GM12878 (cell line): ENCODE measurements at regions not wholly inside any gene's neighbourhood (a gene's known extent, or its start where the extent isn't known, plus 50 kb on each side); places are given as distances from the start of the nearest gene placed in this dataset.

ENCODE experiments used
- CEBPB ChIP-seq, 2 experiments: fragments of 150-350 bp in 1 of 2; IDR thresholded peaks; 2 replicates each; pipeline ENCODE4 v1.6.1; 2012 to 2014; ENCODE audit warnings: low read depth in 2 of 2, low read length in 2 of 2, borderline replicate concordance in 1 of 2, inconsistent platforms in 1 of 2
- CHD1 ChIP-seq: IDR thresholded peaks from 2 replicates; pipeline ENCODE4 v1.6.1; 2012; ENCODE audit warnings: low read depth, low read length, improper control_type of control experiment
- CREM ChIP-seq: IDR thresholded peaks from 2 replicates; pipeline ENCODE4 v1.6.1; 2014; ENCODE audit warnings: antibody characterized with exemption, low read depth
- IKZF2 ChIP-seq, 2 experiments: fragments of 450-650 bp; IDR thresholded peaks; 2 replicates each; pipeline ENCODE4 v1.6.1; 2017; ENCODE audit warnings: mild to moderate bottlenecking in 2 of 2, moderate library complexity in 2 of 2
- IRF4 ChIP-seq: IDR thresholded peaks from 2 replicates; pipeline ENCODE4 v1.6.1; 2011; ENCODE audit warnings: low read depth, low read length
- MTA3 ChIP-seq: IDR thresholded peaks from 2 replicates; pipeline ENCODE4 v1.6.1; 2012; ENCODE audit warnings: low read length, inconsistent platforms, borderline replicate concordance
- NFIC ChIP-seq: IDR thresholded peaks from 2 replicates; pipeline ENCODE4 v1.6.1; 2012; ENCODE audit warnings: low read depth, mild to moderate bottlenecking, inconsistent platforms, low read length, moderate library complexity
- NFYB ChIP-seq: IDR thresholded peaks from 2 replicates; pipeline ENCODE4 v1.6.1; 2011; ENCODE audit warnings: low read depth, mild to moderate bottlenecking, low read length, improper control_type of control experiment, moderate library complexity; ENCODE audit not compliant: insufficient read depth
- PAX5 ChIP-seq: IDR thresholded peaks from 2 replicates; pipeline ENCODE4 v1.6.1; 2011; ENCODE audit warnings: low read depth, low read length, borderline replicate concordance
- PAX8 ChIP-seq: fragments of 450-650 bp; IDR thresholded peaks from 2 replicates; pipeline ENCODE4 v1.6.1; 2017; ENCODE audit warnings: mild to moderate bottlenecking, moderate library complexity
- RBBP5 ChIP-seq: fragments of 200-600 bp; sonication (generic); conservative IDR thresholded peaks from 2 replicates; pipeline ENCODE4 v1.6.1; 2016
- SRF ChIP-seq, 2 experiments: IDR thresholded peaks; 2 replicates each; pipeline ENCODE4 v1.6.1; 2011; ENCODE audit warnings: low read depth in 2 of 2, low read length in 2 of 2, mild to moderate bottlenecking in 1 of 2, moderate library complexity in 1 of 2
- ZBED1 ChIP-seq: IDR thresholded peaks from 2 replicates; pipeline ENCODE4 v1.6.1; 2016; ENCODE audit warnings: borderline replicate concordance
- ZNF24 ChIP-seq: fragments of 450-650 bp; IDR thresholded peaks from 2 replicates; pipeline ENCODE4 v1.6.1; 2017; ENCODE audit warnings: antibody characterized with exemption, mild to moderate bottlenecking
- ZNF622 ChIP-seq: fragments of 450-650 bp; IDR thresholded peaks from 2 replicates; pipeline ENCODE4 v1.6.1; 2017; ENCODE audit warnings: mild to moderate bottlenecking, inconsistent platforms
- TF ChIP-seq, protein P1 (sequence below): IDR thresholded peaks from 2 replicates; pipeline ENCODE4 v1.6.1; 2012; ENCODE audit warnings: improper control_type of control experiment, low read depth, low read length; ENCODE audit not compliant: insufficient replicate concordance
- TF ChIP-seq, protein P2 (sequence below): IDR thresholded peaks from 2 replicates; pipeline ENCODE4 v1.6.1; 2011; ENCODE audit warnings: low read depth, mild to moderate bottlenecking, low read length, moderate library complexity, borderline replicate concordance; ENCODE audit errors: extremely low read depth
- TF ChIP-seq, protein P3 (sequence below): fragments of 450-650 bp; formaldehyde crosslinking; IDR thresholded peaks from 2 replicates; pipeline ENCODE4 v1.4.0; 2022; ENCODE audit warnings: mild to moderate bottlenecking, moderate library complexity
- TF ChIP-seq, protein P4 (sequence below), 3 experiments: IDR thresholded peaks in 2 of 3; conservative IDR thresholded peaks in 1 of 3; 2 replicates each; pipeline ENCODE4 v1.5.1; 2011; ENCODE audit warnings: low read depth in 3 of 3, low read length in 3 of 3, mild to moderate bottlenecking in 3 of 3, control low read depth in 2 of 3, moderate library complexity in 2 of 3, inconsistent platforms in 1 of 3, mixed read lengths in 1 of 3; ENCODE audit not compliant: control insufficient read depth in 2 of 3, insufficient read depth in 1 of 3; ENCODE audit errors: extremely low read depth in 1 of 3
- TF ChIP-seq, protein P5 (sequence below): IDR thresholded peaks from 2 replicates; pipeline ENCODE4 v1.6.1; 2011; ENCODE audit warnings: borderline replicate concordance, low read depth, mild to moderate bottlenecking, moderate library complexity, mixed read lengths, low read length; ENCODE audit not compliant: insufficient read depth; ENCODE audit errors: extremely low read length

DNA sequence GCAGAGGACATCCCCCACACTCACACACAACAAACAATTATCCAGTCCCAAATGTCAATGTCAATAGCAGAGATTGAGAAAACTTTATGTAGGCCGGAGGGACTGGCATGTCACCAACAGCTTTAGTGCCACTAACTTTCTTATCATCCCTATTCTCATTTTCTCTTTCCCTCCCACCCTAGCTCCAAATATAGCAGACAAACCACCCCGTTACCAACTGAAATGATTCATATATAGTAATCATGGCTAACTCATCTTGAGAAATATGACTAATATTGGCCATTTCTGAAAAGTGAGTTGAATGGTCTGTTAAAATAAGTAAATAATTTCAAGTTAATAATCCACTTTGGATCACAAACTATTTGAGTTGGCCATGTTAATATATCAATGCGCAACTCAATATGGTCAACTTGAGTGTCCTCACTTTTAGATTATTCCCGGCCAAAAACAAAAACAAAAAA, 242.1 kb upstream of the RND3 start (continued):
- TF ChIP-seq, protein P1, sequence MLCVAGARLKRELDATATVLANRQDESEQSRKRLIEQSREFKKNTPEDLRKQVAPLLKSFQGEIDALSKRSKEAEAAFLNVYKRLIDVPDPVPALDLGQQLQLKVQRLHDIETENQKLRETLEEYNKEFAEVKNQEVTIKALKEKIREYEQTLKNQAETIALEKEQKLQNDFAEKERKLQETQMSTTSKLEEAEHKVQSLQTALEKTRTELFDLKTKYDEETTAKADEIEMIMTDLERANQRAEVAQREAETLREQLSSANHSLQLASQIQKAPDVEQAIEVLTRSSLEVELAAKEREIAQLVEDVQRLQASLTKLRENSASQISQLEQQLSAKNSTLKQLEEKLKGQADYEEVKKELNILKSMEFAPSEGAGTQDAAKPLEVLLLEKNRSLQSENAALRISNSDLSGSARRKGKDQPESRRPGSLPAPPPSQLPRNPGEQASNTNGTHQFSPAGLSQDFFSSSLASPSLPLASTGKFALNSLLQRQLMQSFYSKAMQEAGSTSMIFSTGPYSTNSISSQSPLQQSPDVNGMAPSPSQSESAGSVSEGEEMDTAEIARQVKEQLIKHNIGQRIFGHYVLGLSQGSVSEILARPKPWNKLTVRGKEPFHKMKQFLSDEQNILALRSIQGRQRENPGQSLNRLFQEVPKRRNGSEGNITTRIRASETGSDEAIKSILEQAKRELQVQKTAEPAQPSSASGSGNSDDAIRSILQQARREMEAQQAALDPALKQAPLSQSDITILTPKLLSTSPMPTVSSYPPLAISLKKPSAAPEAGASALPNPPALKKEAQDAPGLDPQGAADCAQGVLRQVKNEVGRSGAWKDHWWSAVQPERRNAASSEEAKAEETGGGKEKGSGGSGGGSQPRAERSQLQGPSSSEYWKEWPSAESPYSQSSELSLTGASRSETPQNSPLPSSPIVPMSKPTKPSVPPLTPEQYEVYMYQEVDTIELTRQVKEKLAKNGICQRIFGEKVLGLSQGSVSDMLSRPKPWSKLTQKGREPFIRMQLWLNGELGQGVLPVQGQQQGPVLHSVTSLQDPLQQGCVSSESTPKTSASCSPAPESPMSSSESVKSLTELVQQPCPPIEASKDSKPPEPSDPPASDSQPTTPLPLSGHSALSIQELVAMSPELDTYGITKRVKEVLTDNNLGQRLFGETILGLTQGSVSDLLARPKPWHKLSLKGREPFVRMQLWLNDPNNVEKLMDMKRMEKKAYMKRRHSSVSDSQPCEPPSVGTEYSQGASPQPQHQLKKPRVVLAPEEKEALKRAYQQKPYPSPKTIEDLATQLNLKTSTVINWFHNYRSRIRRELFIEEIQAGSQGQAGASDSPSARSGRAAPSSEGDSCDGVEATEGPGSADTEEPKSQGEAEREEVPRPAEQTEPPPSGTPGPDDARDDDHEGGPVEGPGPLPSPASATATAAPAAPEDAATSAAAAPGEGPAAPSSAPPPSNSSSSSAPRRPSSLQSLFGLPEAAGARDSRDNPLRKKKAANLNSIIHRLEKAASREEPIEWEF = no peak
- TF ChIP-seq ZBED1 = no peak
- TF ChIP-seq ZNF24 = no peak
- no peak for TF ChIP-seq RBBP5
- no peak for TF ChIP-seq IRF4
- TF ChIP-seq, protein P2, sequence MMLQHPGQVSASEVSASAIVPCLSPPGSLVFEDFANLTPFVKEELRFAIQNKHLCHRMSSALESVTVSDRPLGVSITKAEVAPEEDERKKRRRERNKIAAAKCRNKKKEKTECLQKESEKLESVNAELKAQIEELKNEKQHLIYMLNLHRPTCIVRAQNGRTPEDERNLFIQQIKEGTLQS = no peak
- no peak for TF ChIP-seq NFYB
- TF ChIP-seq CEBPB (IDR thresholded peaks at IDR 0.05; ENCODE audit: borderline replicate concordance in 1 of 2, low read depth in 2 of 2, low read length in 2 of 2) = no peak
- TF ChIP-seq IKZF2 (IDR thresholded peaks at IDR 0.05) = peak in 1 of 2 experiments; percentile 32; a peak in 1 of 4 replicates
- no peak for TF ChIP-seq PAX8
- TF ChIP-seq ZNF622 = no peak
- peak; percentile 45; the same call in 1 of the 2 replicates for TF ChIP-seq NFIC
- TF ChIP-seq PAX5 = no peak
- peak; percentile 36; the same call in 1 of the 2 replicates for TF ChIP-seq CREM
- TF ChIP-seq CHD1 = no peak
- TF ChIP-seq, protein P3, sequence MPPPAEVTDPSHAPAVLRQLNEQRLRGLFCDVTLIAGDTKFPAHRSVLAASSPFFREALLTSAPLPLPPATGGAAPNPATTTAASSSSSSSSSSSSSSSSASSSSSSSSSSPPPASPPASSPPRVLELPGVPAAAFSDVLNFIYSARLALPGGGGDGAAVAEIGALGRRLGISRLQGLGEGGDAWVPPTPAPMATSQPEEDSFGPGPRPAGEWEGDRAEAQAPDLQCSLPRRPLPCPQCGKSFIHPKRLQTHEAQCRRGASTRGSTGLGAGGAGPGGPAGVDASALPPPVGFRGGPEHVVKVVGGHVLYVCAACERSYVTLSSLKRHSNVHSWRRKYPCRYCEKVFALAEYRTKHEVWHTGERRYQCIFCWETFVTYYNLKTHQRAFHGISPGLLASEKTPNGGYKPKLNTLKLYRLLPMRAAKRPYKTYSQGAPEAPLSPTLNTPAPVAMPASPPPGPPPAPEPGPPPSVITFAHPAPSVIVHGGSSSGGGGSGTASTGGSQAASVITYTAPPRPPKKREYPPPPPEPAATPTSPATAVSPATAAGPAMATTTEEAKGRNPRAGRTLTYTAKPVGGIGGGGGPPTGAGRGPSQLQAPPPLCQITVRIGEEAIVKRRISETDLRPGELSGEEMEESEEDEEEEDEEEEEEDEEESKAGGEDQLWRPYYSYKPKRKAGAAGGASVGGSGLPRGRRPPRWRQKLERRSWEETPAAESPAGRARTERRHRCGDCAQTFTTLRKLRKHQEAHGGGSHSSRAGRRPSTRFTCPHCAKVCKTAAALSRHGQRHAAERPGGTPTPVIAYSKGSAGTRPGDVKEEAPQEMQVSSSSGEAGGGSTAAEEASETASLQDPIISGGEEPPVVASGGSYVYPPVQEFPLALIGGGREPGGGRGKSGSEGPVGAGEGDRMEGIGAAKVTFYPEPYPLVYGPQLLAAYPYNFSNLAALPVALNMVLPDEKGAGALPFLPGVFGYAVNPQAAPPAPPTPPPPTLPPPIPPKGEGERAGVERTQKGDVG (CRISPR knock-in tag) = no peak
- TF ChIP-seq MTA3 = no peak
- TF ChIP-seq, protein P4, sequence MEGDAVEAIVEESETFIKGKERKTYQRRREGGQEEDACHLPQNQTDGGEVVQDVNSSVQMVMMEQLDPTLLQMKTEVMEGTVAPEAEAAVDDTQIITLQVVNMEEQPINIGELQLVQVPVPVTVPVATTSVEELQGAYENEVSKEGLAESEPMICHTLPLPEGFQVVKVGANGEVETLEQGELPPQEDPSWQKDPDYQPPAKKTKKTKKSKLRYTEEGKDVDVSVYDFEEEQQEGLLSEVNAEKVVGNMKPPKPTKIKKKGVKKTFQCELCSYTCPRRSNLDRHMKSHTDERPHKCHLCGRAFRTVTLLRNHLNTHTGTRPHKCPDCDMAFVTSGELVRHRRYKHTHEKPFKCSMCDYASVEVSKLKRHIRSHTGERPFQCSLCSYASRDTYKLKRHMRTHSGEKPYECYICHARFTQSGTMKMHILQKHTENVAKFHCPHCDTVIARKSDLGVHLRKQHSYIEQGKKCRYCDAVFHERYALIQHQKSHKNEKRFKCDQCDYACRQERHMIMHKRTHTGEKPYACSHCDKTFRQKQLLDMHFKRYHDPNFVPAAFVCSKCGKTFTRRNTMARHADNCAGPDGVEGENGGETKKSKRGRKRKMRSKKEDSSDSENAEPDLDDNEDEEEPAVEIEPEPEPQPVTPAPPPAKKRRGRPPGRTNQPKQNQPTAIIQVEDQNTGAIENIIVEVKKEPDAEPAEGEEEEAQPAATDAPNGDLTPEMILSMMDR (IDR thresholded peaks at IDR 0.05 in 2 of 3, conservative IDR thresholded peaks at IDR 0.05 in 1 of 3; ENCODE audit: control insufficient read depth in 2 of 3, extremely low read depth in 1 of 3, insufficient read depth in 1 of 3, low read depth in 3 of 3, low read length in 3 of 3) = no peak
- no peak for TF ChIP-seq SRF (IDR thresholded peaks at IDR 0.05; ENCODE audit: low read depth in 2 of 2, low read length in 2 of 2)
- TF ChIP-seq, protein P5, sequence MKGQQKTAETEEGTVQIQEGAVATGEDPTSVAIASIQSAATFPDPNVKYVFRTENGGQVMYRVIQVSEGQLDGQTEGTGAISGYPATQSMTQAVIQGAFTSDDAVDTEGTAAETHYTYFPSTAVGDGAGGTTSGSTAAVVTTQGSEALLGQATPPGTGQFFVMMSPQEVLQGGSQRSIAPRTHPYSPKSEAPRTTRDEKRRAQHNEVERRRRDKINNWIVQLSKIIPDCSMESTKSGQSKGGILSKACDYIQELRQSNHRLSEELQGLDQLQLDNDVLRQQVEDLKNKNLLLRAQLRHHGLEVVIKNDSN = no peak
